Psoas muscle (tissue), 7 donors: ENCODE measurements at regions not wholly inside any gene's neighbourhood (a gene's known extent, or its start where the extent isn't known, plus 50 kb on each side); places are given as distances from the start of the nearest gene placed in this dataset.

Experiments used
- ATAC-seq, 4 donors: fragments of 200-7000 bp; cut with Tn5 transposase; one replicate each; pipeline ENCODE4 v1.9.1; 2020; ENCODE audit warnings: moderate library complexity in 3 of 4, mild to moderate bottlenecking in 2 of 4
- DNase-seq, 2 donors: peaks; one replicate each; pipeline ENCODE4 v3.0.0-alpha.2; 2020
- H3K27ac ChIP-seq: fragments of 200-600 bp; one replicate; pipeline ENCODE4 v1.8.0; 2022
- H3K27me3 ChIP-seq, 3 donors: fragments of 200-600 bp in 1 of 3; one replicate each; pipeline versions ENCODE4 v1.6.1 to v1.8.0; 2013 to 2022; ENCODE audit warnings: low read length in 2 of 3, mild to moderate bottlenecking in 2 of 3, moderate library complexity in 1 of 3; ENCODE audit not compliant: insufficient read depth in 3 of 3
- H3K36me3 ChIP-seq, 2 donors: fragments of 200-600 bp in 1 of 2; one replicate each; pipeline versions ENCODE4 v1.6.1 to v1.8.0; 2013 to 2022; ENCODE audit warnings: low read depth in 1 of 2, mild to moderate bottlenecking in 1 of 2, moderate library complexity in 1 of 2; ENCODE audit not compliant: insufficient read depth in 1 of 2
- H3K4me1 ChIP-seq: fragments of 200-600 bp; one replicate; pipeline ENCODE4 v1.8.0; 2022
- H3K4me3 ChIP-seq: fragments of 200-600 bp; one replicate; pipeline ENCODE4 v1.8.0; 2022; ENCODE audit warnings: mild to moderate bottlenecking
- H3K9me3 ChIP-seq: fragments of 200-600 bp; one replicate; pipeline ENCODE4 v1.8.0; 2022
- WGBS, 3 donors: extraction: QIAGEN DNeasy Blood & Tissue Kit; methylation state at CpG; one replicate each; pipeline versions ENCODE4 v1.1.6 to v1.1.7; 2013; 5-methylcytosine and 5-hydroxymethylcytosine counted together
- intact Hi-C, 2 donors: fragments of 100-400 bp; cut with DNase I; formaldehyde crosslinking; loops; one replicate each; pipeline versions ENCODE4 v1.11.0 to v1.14.2; 2022
- TF ChIP-seq, protein P1 (sequence below): fragments of 200-600 bp; IDR thresholded peaks from one replicate; pipeline ENCODE4 v1.8.0; 2022; ENCODE audit warnings: antibody characterized with exemption
- donor health status: healthy with polysubstance abuse.
- donor health status: DM: no; HTN: no; CAD: no; lungs with moderate emphysema.
- donor health status: Bipolar disorder and iron deficiency.
- donor health status: healthy.
- donor health status: DM: yes; HTN: yes; CAD: no.
- donor health status: DM: no; HTN: no; CAD: no.
- donor health status: DM: yes; HTN: yes; CAD: no.

DNA sequence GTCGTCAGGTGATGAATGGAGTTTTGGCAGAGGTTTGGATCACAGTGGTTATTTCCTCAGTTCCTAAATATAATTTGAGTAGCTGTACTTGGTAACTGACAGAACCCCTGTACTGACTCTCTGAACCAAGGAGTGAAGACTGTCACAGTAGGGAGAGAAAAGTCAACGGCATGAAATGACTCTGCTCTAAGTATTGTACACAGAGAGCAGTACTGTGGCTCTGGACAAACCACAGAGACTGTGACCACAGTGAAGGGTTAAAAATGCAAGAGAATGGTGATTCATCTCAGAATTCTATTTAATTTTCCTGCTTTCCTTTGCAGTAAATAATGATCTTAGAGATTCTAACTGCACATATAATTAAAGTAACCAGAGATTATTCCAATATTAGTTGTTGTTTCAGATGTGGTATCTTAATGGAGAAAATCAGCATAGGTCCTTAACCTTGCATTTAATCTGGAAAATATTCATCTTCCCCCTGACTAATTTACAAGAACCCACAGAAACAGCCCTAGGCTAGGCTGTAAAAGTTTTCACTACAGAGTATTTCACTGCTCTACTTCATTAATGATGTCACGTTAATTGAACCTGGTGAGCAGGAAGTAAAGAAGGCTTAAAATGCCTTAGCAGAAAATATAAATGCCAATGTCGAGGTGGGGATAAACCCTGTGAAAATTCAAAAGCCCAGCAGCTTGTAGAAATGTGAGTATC lies 221.9 kb downstream of the LIG4 start:
- H3K9me3 ChIP-seq: no peaks in the 10 kb centered on the region
- 47 to 52% (median 50%) methylated on average over 4 of the region's 4 CpGs for WGBS, 3 donors

DNA sequence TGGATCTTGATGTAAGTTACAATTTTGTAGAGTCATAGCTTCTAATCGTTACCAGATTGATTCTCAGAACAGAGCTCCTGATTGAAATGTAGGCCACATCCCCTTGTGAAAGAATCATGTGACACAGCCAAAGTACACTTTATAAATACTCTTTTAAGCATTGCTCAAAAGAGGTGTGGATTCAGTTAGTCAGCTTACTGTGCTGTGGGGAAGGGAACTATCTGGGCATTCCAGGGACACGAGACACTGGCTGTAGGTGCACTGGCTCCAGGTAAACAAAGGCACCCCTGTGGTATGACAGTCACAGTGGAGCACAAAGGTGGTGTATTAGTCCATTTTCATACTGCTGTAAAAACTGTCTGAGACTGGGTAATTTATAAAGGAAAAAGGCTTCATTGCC lies 222.8 kb downstream of the LIG4 start:
- WGBS, 3 donors: 64 to 76% (median 65%) methylated on average over 2 of the region's 2 CpGs
- DNase-seq: no peak
- TF ChIP-seq, protein P1, sequence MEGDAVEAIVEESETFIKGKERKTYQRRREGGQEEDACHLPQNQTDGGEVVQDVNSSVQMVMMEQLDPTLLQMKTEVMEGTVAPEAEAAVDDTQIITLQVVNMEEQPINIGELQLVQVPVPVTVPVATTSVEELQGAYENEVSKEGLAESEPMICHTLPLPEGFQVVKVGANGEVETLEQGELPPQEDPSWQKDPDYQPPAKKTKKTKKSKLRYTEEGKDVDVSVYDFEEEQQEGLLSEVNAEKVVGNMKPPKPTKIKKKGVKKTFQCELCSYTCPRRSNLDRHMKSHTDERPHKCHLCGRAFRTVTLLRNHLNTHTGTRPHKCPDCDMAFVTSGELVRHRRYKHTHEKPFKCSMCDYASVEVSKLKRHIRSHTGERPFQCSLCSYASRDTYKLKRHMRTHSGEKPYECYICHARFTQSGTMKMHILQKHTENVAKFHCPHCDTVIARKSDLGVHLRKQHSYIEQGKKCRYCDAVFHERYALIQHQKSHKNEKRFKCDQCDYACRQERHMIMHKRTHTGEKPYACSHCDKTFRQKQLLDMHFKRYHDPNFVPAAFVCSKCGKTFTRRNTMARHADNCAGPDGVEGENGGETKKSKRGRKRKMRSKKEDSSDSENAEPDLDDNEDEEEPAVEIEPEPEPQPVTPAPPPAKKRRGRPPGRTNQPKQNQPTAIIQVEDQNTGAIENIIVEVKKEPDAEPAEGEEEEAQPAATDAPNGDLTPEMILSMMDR: no peak
- no peak for ATAC-seq
- Histone ChIP-seq H3K4me3 (no peak overlapping the region), H3K36me3 (no peaks in the 10 kb centered on the region), H3K27ac (no peak overlapping the region), H3K27me3 (no peaks in the 10 kb centered on the region), H3K4me1 (no peaks in the 10 kb centered on the region), H3K9me3 (no peaks in the 10 kb centered on the region)
- intact Hi-C loops: no loop called here

More for the DNA sequence above, 221.9 kb downstream of the LIG4 start:
- Histone ChIP-seq H3K4me3 (no peak overlapping the region), H3K4me1 (no peaks in the 10 kb centered on the region), H3K27ac (no peak overlapping the region), H3K36me3 (no peaks in the 10 kb centered on the region), H3K27me3 (no peaks in the 10 kb centered on the region)
- intact Hi-C loops: no loop called here
- DNase-seq: no peak
- ATAC-seq: no peak
- TF ChIP-seq, protein P1: no peak

DNA sequence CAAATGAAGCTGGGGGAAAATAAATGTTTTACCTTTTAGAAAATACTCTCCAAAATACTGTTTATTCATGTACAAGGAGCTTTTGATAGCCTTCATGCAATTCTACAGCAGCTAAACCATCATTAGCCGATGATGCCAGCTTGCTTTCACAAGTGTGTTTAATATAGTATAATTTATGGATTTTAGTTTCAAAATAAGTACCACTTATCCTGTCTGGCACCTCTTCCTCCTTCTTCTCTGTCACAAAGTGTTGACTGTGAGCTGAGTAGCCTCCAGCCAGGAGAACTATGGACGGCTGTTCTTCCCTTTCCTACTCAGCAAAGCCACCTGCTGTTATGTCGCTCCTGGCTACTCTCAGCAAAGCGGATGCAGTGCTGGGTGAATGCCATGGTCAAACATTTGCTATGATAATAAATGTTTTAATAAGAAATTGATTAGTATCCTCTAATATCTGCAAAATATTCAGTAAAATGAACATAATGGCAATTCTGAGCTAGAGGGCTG lies 238.2 kb downstream of the LIG4 start:
- TF ChIP-seq, protein P1: no peak
- no peak for DNase-seq
- no peak overlapping the region for H3K27ac ChIP-seq
- no peak overlapping the region for H3K4me3 ChIP-seq
- intact Hi-C loops: no loop called here
- no peaks in the 10 kb centered on the region for H3K9me3 ChIP-seq
- H3K36me3 ChIP-seq: no peaks in the 10 kb centered on the region
- H3K27me3 ChIP-seq: no peaks in the 10 kb centered on the region
- no peak for ATAC-seq
- no peaks in the 10 kb centered on the region for H3K4me1 ChIP-seq
- WGBS, 3 donors: 69 to 75% (median 74%) methylated on average over 4 of the region's 4 CpGs

DNA sequence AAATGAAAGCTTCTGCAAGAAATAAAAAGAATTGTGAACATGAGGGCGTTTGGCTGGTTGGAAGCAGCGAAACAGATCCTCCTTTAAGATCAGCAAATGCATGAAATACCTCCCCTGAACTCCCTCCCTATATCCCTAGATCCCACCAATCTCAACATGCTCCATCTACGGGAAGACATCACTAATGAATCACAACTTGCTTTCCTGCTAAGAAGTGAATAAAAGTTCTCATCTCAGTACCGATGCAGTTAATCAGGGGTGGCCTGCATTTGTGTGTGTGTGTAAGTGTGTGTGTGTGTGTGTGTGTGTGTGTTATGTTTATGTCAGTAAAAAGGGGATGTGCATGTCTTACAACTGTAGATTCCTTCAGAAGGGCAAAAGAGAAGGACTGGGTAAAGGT lies 238.7 kb downstream of the LIG4 start:
- intact Hi-C loops: no loop called here

More for the DNA sequence above, 238.7 kb downstream of the LIG4 start:
- no peaks in the 10 kb centered on the region for H3K36me3 ChIP-seq
- H3K4me3 ChIP-seq: no peak overlapping the region
- no peaks in the 10 kb centered on the region for H3K27me3 ChIP-seq
- H3K9me3 ChIP-seq: no peaks in the 10 kb centered on the region
- TF ChIP-seq, protein P1: no peak
- no peak overlapping the region for H3K27ac ChIP-seq
- no peak for ATAC-seq
- H3K4me1 ChIP-seq: no peaks in the 10 kb centered on the region
- no peak for DNase-seq
- 76 to 83% (median 78%) methylated on average over 4 of the region's 4 CpGs for WGBS, 3 donors
